Activated CD4-positive, CD25-positive, alpha-beta regulatory T cell treated with anti-CD3 and anti-CD28 coated beads, Interleukin-2, amount 50 U/mL, for 72 hours (primary cell): ENCODE measurements at regions not wholly inside any gene's neighbourhood (a gene's known extent, or its start where the extent isn't known, plus 50 kb on each side); places are given as distances from the start of the nearest gene placed in this dataset.

Experiments
- DNase-seq: peaks from one replicate; pipeline ENCODE4 v3.0.0; 2021

DNA sequence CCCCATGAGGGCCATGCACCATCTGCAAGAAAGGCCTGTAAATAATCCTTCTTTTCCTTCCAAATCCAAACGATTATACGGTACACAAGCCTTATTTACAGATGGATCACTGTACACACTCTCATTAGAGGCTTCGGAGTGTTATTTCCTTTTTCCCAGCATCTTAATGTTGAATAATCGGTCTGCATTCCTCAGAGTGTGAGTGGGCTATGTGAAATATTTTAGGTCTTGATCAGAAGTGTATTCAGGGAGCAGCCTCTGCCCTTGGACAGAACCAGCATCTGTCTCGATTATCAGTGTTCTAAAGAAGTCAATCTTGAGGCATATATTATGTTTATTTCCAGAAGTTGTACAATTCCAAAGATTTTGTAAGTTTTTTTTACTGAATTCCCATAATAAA is 340.6 kb downstream of the SEC23A start:
- no peak for DNase-seq

DNA sequence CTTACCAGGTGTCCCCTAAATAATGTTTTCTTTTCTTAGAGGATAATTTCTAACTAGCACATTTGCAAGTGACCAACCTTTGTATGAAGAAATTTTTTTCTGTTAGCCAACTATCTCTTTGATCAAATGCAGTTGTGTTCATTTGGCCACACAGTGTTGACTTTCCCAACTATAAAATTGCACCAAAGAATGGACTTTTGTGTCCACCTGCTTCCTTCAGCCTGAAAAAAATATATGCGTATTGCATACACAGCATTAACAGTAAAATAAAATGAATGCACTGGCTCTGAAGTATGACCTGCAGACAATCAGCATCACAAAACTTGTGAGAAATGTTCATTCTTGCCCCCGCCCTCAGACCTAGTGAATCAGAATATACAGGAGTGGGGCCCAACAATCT is 342.0 kb downstream of the SEC23A start:
- DNase-seq, result no peak

DNA sequence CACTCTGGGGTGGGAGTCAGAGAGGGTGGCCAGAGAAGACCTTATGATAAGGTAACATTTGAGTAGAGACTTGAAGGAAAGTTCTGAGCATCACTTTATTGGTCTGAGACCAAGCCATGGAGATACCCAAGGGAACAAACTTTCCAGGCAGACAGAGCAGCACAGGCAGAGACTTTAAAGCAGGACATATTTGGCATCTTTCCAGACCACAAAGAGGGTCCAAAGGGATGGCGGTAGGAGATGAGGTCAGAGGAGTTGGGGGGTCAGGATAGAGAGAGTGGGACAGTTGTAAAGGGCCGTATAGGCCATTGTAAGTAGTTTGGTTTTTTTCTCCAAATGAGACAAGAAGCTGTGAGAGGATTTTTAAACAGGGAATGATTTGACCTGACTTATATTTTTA is 344.4 kb downstream of the SEC23A start:
- DNase-seq, result no peak

DNA sequence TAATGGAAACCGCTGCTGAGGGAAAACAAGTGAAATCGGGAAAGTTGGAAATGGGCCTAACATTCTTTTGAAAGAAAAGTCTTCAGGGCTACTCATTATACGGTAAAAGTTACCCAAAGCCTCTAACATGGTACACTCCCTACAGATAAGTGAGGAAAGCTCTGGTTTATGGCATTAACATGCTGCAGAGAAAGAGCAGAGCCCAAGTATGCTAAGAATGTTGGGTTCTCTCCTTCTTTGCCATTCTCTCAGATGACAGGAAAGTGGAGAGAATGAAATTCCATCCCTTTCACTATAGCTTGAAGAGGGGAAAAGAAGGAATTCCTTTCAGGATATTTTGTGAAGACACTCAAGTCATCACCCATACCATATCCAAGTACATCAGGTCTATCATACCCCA is 348.0 kb downstream of the SEC23A start:
- DNase-seq, result no peak

DNA sequence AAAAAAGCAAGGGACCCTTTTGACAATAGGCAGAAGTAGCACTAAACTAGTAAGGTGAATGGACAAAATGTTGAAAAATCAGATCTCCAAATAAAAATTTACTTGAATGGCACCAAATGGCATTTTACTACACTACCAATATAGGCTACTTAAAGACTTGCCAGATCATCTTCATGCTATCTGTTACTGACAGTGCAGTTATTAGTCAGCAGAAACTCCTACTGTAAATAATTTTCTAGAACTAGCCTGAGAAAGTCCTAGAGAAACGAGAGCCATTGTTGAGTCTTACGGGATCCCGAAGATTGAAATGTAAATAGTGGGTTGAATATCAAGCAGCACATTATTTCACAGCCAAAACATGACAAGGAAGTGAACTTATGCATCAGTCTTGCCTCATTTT is 350.3 kb downstream of the SEC23A start:
- DNase-seq, result no peak

DNA sequence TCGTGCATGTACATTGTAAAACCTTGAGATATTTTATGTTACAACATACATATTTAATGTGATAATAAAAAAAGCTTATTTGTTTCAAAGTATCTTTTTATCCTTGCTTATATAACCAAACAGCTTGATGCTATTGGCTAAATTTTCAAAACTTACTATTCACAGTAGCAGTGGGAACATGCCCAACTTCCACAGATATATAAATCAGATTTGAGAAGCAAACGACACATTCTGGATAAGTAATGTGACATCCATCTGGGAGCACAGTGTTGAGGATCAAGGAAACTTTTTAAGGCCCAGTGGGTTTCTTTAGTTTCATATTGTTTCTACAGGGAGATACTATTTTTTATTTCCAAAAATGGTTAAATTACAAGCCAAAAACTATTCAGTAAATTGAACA is 350.7 kb downstream of the SEC23A start:
- no peak for DNase-seq

DNA sequence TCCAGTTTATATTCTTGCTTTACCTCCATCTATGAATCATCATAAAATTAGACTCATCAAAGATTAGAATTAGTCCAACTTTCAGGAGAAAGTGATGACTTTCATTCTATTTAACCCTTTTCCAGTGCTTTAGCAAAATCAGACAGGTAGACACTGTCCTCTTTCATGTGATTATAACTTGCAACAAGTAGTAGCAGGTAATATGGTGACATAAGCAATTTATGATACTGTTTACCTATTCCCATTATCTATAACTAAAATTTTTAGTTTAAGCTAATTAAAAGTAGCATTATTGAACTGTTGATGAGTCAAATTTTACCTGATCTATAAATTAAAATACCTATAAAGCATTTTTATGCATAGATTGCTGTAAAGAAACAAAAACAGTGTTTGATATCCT is 351.6 kb downstream of the SEC23A start:
- DNase-seq, result no peak

DNA sequence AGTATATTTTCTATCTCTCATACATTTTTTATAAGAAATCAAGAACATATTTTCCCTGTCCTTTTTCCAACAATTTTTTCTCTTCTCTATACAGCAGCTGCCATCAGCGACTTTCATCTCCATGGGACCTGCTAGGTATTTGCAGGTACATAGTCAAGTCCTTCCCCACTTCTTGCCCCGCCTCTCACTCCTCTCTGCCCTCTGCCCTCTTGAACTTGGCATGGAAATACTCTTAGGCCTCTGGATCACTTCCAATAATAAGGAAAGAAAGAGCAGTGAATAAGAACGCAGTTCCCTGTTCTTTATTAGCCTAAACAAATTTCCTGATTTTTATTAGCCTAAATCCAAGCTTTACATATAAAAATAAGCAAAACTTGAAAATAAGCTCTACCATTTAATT is 353.1 kb downstream of the SEC23A start:
- DNase-seq, result no peak

DNA sequence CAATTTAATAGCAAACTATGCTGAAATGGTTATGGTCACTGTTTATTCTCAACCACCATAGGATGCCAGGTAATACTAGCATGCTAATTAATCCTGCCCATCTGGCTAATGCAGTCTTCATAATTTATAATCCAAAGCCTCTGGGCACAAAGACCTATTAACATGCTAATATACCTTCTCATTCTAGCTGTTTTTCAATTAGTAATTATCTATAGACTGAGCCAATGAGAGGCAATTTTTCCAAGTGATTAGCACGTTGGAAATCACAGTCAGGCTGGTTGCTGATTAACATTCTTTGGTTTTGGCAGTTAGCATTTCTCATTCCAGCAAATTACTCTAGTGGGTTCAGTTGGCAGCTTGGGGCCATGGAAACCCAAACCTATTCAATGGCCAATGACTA is 357.2 kb downstream of the SEC23A start:
- no peak for DNase-seq

DNA sequence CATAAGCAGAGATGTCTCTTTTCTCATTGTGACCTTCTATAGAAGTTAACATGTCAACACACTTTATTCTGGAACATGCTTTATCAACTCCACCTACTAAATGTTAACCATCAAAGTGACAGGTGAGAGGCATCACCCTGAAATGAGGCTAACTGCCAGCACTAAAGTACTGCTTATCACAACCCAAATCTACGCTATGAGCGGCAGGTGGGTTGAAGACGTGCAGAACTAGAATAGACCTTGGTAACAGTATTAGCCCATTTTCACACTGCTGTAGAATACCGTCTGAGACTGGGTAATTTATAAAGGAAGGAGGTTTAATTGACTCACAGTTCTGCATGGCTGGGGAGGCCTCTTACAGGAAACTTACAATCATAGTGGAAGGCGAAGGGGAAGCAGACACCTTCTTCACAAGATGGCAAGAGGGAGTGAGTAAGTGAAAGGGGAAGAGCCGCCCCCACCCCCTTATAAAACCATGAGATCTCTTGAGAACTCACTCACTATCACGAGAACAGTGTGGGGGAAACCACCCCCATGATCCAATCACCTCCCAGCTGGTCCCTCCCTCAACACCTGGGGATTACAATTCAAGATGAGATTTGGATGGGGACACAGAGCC is 359.0 kb downstream of the SEC23A start:
- DNase-seq, result no peak

DNA sequence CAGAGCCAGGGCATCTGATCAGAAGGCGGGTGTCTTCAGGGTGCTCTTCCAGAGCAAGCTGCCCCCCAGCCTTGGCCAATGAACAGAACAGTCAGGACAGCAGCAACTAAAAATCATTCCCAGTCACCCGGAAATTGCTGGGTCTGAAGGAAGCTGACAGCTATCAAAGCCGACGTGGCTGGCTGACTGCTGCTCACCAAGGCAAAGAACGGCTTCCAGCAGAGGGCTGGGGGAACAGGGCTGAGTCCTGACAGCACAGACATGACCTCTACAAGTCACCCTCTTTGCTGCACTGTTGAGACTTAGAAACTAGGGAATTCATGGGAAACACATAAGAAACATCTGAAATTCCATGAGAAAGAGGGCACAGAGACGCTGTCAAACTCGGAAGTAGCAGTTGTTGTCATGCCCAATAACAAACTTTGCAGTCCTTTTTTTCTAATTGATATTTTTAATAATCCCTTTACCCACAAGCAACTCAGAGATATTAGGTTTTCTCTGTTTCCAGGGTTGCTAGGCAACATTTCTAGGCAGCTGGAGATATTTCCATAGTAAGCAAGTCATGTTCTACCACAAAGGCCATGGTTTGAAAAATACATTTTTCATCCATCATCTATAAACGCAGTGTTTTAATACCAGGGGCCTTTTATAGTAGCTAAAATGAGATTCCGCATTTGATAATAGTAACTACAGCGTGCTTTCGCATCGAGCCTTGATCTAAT is 365.2 kb downstream of the SEC23A start:
- no peak for DNase-seq

DNA sequence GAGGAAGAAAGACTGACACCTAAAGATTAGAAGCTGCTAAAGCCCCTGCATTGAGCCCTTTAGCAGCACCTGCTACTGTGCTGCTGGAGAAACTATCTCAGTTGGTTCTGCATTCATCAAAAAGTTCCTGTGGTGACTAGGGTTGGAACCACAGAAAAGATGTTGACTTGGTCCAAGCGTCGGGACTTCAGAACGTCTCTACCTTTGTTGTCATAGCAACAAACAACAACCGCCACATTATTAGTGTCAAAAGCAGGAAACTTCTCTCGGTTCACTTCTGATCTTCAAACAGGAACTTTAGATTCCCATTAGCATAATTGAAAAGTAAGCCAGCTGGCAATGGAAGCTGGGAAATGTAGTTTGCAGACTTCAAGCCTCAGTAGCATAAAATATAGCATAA is 368.0 kb downstream of the SEC23A start:
- DNase-seq, result no peak

DNA sequence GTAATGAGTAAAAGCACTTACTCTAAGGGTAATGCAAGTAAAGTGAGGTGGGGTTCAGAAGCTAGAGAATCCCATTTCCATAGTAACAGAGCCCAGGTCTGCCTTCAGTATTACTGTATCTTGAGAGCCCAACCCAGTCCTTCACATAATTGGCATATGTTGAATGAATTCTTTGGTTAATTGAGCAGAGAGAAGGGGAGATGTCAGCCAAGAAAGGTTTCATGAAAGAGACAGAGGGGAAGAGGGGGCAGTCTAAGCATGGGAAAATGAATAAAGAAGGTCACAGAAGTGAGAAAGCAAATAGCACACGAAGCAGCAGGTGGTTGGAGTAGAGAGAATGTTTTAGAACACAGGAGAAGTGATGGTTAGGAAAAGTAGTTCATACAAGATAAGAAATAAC is 371.1 kb downstream of the SEC23A start:
- DNase-seq, result no peak

DNA sequence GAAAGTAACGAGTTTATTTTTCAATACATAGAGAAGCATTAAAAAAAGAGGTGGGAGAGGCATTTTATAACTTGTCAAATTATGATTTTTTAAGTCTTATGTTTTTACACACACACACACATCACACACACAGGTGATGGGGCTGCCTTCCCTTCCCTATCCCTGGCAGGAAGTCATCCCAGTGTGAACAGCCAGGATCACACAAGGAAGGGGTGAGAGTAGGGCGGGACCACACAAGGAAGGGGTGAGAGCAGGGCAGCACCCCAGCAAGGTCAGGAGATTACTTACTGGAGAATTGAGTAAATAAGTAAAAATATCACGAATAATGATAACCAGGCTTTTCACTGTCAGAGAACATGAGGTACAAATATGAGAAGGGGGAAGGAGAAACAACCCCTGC is 372.6 kb downstream of the SEC23A start:
- no peak for DNase-seq

DNA sequence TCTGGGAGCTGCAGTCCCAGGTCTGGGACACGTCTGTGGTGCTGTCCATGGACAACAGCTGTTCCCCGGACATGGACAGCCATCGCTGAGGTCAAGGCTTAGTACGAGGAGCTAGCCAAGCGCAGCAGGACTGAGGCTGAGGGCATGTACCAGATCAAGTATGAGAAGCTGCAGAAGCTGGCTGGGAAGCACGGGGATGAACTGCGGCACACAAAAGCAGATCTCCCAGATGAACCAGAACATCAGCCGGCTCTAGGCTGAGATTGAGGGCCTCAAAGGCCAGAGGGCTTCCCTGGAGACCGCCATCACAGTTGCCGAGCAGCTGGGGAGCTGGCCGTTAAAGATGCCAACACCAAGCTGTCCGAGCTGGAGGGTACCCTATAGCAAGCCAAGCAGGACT is 375.3 kb downstream of the SEC23A start:
- DNase-seq, result no peak

DNA sequence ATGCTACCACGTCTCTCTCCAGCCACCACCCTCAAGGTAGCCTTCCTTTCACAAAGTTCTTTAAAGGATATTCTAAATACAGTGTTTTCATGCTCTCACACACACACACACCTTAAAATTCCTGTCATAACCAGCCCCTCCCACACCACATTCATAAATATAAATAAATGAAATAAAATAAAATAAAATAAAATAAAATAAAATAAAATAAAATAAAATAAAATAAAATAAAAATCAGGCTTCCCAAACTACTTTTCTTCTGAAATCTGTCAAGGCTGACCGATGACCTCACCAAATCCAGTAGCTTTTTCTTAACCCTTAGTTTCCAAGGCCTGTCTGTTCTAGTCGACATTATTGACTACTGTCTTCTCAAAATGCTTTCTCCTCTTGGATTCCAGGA is 378.4 kb downstream of the SEC23A start:
- no peak for DNase-seq

DNA sequence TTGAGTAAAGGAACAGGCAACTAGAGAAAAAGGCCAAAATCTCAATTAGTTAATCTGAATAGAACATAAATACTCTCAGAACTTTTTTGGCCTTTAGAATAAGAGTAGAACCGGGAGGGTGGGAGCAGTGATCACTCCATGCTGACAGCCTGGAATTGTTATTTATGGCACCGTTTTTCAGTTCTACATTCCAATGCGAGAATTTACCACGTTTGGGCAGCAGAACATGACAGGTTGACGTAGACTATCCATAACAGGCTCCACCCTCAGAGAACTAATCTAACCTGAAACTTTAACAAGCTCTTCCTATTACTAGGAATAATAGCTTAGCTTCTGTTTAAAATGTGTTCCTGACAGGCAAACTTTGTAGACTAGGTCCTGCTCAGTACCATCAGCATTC is 379.1 kb downstream of the SEC23A start:
- no peak for DNase-seq

DNA sequence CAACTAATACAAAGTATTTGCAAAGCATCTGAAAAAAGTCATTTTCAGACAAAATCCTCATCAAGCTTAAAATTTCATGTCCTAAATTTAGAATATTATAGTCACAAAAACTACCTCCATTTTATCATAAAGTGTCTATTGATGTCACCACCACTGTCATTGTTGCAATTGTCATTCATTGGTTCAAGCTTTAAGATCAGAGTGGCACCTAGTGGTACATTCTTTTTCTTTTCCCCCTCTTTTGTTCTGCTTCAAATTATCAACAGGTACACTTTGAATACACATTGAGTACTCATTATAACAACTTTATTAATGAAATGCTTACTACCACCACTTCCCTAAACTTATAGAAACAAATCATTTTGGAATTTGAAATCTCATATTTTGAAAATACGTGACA is 379.8 kb downstream of the SEC23A start:
- no peak for DNase-seq

DNA sequence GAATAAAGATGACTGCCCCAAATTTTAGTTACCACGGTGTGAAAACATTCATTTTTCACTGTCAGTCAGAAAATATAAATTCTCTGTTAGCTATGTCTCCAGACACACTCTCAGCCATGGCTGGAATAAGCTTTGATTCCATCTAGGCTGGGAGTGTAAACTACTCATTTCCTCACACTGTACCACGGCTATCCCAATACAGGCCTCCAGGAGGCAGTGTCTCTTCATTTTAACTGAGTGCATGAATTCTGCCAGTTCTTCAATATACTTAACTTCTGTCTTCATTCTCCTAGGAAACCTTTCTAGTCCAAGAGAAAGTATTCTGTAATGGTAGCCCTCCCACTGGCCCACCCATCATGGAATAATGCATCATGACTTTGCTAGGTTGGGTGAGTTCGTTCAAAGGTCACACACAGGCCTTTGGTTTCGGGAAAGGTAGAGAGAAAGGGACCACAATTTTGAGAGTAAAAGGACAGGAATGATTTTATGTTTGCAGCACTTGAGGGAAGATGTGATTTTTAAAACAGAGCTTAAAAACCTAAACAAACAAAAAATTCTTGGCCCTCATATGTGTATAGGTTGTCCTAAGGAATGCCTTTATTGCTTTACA is 381.1 kb downstream of the SEC23A start:
- no peak for DNase-seq

DNA sequence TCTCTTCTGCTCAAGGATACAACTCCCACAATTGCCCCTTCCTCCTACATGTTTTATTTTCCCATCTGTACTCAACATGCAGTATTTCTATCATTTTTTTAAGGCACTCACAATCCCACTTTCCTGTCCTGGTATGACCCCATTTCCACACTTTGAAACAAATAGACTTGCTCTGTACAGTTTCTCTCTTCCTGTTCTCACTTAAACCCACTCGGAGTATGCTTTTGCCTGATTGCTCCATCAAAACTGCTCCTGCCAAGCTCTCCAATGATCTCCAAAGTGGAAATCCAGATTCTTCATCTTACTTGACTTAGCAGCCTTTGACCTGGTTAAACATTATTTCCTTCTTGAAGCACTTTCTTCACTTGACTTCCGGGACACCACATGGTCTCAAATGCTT is 384.5 kb downstream of the SEC23A start:
- no peak for DNase-seq

DNA sequence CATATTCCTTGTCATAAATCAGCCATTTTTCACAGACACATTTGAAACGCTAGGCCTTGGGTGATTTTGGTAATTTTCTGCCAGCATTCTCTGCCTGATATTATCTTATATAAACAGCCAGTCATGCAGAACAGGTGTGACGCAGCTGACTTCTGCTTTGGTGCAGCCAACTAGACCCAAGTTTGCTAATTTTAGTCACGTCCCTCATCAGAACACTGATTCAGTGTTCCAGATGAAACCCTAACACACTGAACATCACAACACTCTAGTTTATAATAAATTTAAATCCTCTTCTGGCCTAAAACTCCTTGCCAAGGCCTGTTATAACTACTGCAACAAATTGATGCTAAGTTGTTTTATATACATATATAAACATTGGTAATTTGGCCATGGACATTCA is 386.1 kb downstream of the SEC23A start:
- DNase-seq, result no peak

DNA sequence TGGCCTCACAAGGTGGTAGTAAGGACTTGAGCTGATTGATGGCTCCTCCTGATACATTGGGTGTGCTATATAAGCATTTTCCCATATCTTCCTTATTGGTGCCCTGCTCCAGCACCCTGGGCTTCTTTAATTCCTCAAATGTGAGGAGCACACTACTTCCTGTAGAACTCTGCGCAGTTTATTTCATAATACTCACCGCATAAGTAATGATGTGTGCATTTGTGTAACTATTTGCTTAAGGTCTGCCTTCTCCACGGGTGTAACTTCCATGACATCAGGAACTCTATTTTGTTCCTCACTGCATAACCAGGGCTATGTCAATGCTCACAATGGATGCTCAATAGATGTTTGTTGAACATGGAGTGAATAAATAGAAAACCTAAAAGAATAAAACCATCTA is 392.2 kb downstream of the SEC23A start:
- DNase-seq, result no peak

DNA sequence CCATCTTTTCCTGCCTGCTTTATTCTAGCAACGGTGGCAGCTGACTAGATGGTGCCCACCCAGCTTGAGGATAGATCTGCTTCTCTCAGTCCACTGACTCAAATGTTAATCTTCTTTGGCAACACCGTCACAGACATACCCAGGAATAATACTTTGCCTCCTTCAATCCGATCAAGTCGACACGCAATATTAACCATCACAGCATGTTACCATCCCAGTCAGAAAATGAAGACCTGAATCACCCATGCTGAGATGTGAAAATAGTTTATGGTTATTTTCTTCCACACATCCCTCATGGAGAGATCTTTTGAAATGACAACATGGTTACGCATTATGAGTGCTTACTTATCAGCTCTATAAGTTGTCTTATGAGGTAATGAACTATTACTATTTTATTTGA is 392.8 kb downstream of the SEC23A start:
- no peak for DNase-seq

DNA sequence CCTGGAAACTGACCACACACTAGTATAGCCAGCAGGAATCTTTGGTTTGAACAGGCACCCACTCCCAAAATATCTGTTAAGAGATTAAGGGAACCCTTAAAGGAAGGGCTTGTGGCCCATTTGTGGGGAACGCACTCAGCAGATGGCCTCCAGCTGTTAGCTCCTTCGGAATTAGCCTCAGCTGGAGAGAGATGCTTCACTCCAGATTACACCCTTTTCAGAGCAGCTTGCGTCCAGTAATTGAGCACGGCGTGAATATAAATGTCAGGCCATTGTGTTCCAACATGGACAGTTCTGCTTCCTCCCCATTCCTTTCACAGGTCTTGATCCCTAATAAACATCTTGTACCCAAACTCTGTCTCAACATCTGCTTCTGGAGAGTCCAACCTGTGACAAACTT is 397.8 kb downstream of the SEC23A start:
- no peak for DNase-seq

DNA sequence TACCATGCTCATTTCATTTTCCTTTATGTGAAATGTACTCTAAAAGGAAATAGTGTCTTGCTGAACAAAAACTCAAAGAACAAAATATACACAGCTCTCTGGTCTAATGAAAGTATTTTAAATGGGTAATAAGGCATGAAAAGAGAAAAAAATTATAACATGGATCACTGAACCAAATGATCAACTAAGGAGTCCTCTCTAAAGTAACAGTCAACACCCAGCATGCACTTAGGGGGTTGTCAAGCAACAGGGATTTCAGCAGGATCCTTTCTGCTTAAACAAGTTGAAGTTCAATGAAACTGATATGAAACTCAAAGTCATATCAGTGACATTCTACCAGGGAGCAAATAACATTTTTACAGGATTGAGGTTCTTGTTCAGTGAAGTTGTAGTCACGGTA is 398.8 kb downstream of the SEC23A start:
- no peak for DNase-seq
